Neuronal stem cell (in vitro differentiated cells): ENCODE measurements at regions not wholly inside any gene's neighbourhood (a gene's known extent, or its start where the extent isn't known, plus 50 kb on each side); places are given as distances from the start of the nearest gene placed in this dataset.
"Not testable (repeated sequence)": the region's sequence is repeated elsewhere in the genome, so short reads cannot be mapped to it uniquely, and the experiment has no call there.

Experiments
- DNase-seq: peaks from one replicate; pipeline ENCODE4 v3.0.0-alpha.2; 2013; ENCODE audit warnings: low spot score
- H2AFZ ChIP-seq: one replicate; pipeline ENCODE4 v1.6.1; 2013; ENCODE audit warnings: mild to moderate bottlenecking, low read length, inconsistent platforms
- H2AK5ac ChIP-seq: 2 replicates; pipeline ENCODE4 v1.6.1; 2013; ENCODE audit warnings: low read depth, mild to moderate bottlenecking, inconsistent platforms, low read length, moderate library complexity, mixed read lengths
- H2BK120ac ChIP-seq: 2 replicates; pipeline ENCODE4 v1.6.1; 2013; ENCODE audit warnings: low read depth, mild to moderate bottlenecking, inconsistent platforms, low read length, moderate library complexity, mixed read lengths
- H2BK12ac ChIP-seq: one replicate; pipeline ENCODE4 v1.6.1; 2013; ENCODE audit warnings: low read length, inconsistent platforms
- H2BK15ac ChIP-seq: 2 replicates; pipeline ENCODE4 v1.6.1; 2013; ENCODE audit warnings: mild to moderate bottlenecking, low read length, inconsistent platforms, mixed read lengths
- H2BK5ac ChIP-seq: one replicate; pipeline ENCODE4 v1.6.1; 2013; ENCODE audit warnings: inconsistent platforms, mild to moderate bottlenecking, low read length, moderate library complexity
- H3K14ac ChIP-seq: one replicate; pipeline ENCODE4 v1.6.1; 2013; ENCODE audit warnings: low read length, inconsistent platforms
- H3K18ac ChIP-seq: 2 replicates; pipeline ENCODE4 v1.6.1; 2013; ENCODE audit warnings: low read length, inconsistent platforms
- H3K23ac ChIP-seq: 2 replicates; pipeline ENCODE4 v1.6.1; 2013; ENCODE audit warnings: low read depth, mild to moderate bottlenecking, mixed read lengths, low read length, inconsistent platforms; ENCODE audit not compliant: poor library complexity
- H3K27ac ChIP-seq: replicated peaks from 3 replicates; pipeline ENCODE4 v1.5.1; 2013; ENCODE audit warnings: low read length, inconsistent platforms
- H3K27me3 ChIP-seq, 3 experiments: 2 replicates each; pipeline ENCODE4 v1.6.1; 2013; ENCODE audit warnings: low read length in 3 of 3, mild to moderate bottlenecking in 2 of 3, inconsistent platforms in 1 of 3, low read depth in 1 of 3, mixed read lengths in 1 of 3, moderate library complexity in 1 of 3; ENCODE audit not compliant: control insufficient read depth in 3 of 3, insufficient read depth in 3 of 3
- H3K36me3 ChIP-seq, 2 donors: replicated peaks in 1 of 2; 2 replicates each; pipeline ENCODE4 v1.6.1; 2013; ENCODE audit warnings: low read length in 2 of 2; ENCODE audit not compliant: control insufficient read depth in 2 of 2, insufficient read depth in 2 of 2
- H3K4ac ChIP-seq: 2 replicates; pipeline ENCODE4 v1.6.1; 2013; ENCODE audit warnings: inconsistent platforms, mild to moderate bottlenecking, low read length, moderate library complexity
- H3K4me1 ChIP-seq, 2 donors: 1 replicate in 1 of 2; 2 replicates in 1 of 2; pipeline ENCODE4 v1.6.1; 2013; ENCODE audit warnings: low read length in 2 of 2, low read depth in 1 of 2; ENCODE audit not compliant: control insufficient read depth in 2 of 2, insufficient read depth in 1 of 2
- H3K4me2 ChIP-seq: one replicate; pipeline ENCODE4 v1.6.1; 2013; ENCODE audit warnings: mild to moderate bottlenecking, low read length, inconsistent platforms; ENCODE audit not compliant: insufficient read depth, poor library complexity, severe bottlenecking
- H3K4me3 ChIP-seq, 2 donors: 2 replicates each; pipeline ENCODE4 v1.5.1; 2013; ENCODE audit warnings: low read length in 2 of 2, mild to moderate bottlenecking in 2 of 2, inconsistent platforms in 1 of 2, moderate library complexity in 1 of 2
- H3K79me1 ChIP-seq: one replicate; pipeline ENCODE4 v1.6.1; 2013; ENCODE audit warnings: low read depth, mild to moderate bottlenecking, inconsistent platforms, low read length, moderate library complexity
- H3K9ac ChIP-seq: one replicate; pipeline ENCODE4 v1.6.1; 2013; ENCODE audit warnings: mild to moderate bottlenecking, low read depth, low read length, inconsistent platforms; ENCODE audit not compliant: poor library complexity
- H3K9me3 ChIP-seq, 2 donors: replicated peaks in 1 of 2; 2 replicates each; pipeline versions ENCODE3 to v1.6.1; 2013; ENCODE audit warnings: low read length in 2 of 2, mild to moderate bottlenecking in 2 of 2, inconsistent platforms in 1 of 2, low read depth in 1 of 2, mixed read lengths in 1 of 2, moderate library complexity in 1 of 2; ENCODE audit not compliant: control insufficient read depth in 2 of 2, insufficient read depth in 1 of 2
- H4K8ac ChIP-seq: one replicate; pipeline ENCODE4 v1.6.1; 2013; ENCODE audit warnings: low read depth, mild to moderate bottlenecking, inconsistent platforms, low read length, moderate library complexity
- H4K91ac ChIP-seq: one replicate; pipeline ENCODE4 v1.6.1; 2013; ENCODE audit warnings: low read length, low read depth, mild to moderate bottlenecking, inconsistent platforms; ENCODE audit not compliant: poor library complexity
- WGBS, 2 donors: extraction: QIAGEN DNeasy Blood & Tissue Kit; methylation state at CpG; one replicate each; pipeline ENCODE4 v1.1.7; 2013; ENCODE audit warnings: missing lambda C conversion rate in 2 of 2, mixed read lengths in 1 of 2; ENCODE audit not compliant: insufficient read length in 2 of 2, insufficient replicate concordance in 1 of 2; ENCODE audit errors: extremely low coverage in 2 of 2; 5-methylcytosine and 5-hydroxymethylcytosine counted together

GRCh38 chr9:39559384-39559783 lies 203.9 kb downstream of the SPATA31A1 start:
- not testable (repeated sequence) for H3K4ac ChIP-seq

GRCh38 chr9:39566782-39567181 lies 211.3 kb downstream of the SPATA31A1 start:
- H3K4me3 ChIP-seq, H2BK12ac ChIP-seq, H4K91ac ChIP-seq, H3K18ac ChIP-seq, H3K4me2 ChIP-seq, H3K27ac ChIP-seq, H3K4ac ChIP-seq, H3K23ac ChIP-seq, H2BK15ac ChIP-seq, H3K4me1 ChIP-seq, H3K9ac ChIP-seq, H2AK5ac ChIP-seq, H2BK5ac ChIP-seq, H2BK120ac ChIP-seq, H3K14ac ChIP-seq, H4K8ac ChIP-seq, H3K27me3 ChIP-seq, H3K36me3 ChIP-seq, H3K79me1 ChIP-seq, H3K9me3 ChIP-seq, DNase-seq: not testable (repeated sequence)
- peak overlapping the region; percentile 60 for H2AFZ ChIP-seq
- WGBS, 2 donors = no CpG with 5 or more reads among the region's 6 CpGs

More at GRCh38 chr9:39559384-39559783, 203.9 kb downstream of the SPATA31A1 start:
- H4K91ac ChIP-seq, DNase-seq, H4K8ac ChIP-seq, H3K4me1 ChIP-seq, H2BK15ac ChIP-seq, H2BK5ac ChIP-seq, H3K4me3 ChIP-seq, H2BK12ac ChIP-seq, H2BK120ac ChIP-seq, H3K27me3 ChIP-seq, H3K14ac ChIP-seq, H2AFZ ChIP-seq, H3K36me3 ChIP-seq, H3K4me2 ChIP-seq, H2AK5ac ChIP-seq, H3K18ac ChIP-seq, H3K27ac ChIP-seq, H3K9ac ChIP-seq, H3K9me3 ChIP-seq, H3K79me1 ChIP-seq, H3K23ac ChIP-seq: not testable (repeated sequence)
- WGBS, 2 donors = no CpG with 5 or more reads among the region's 8 CpGs

GRCh38 chr9:39567396-39567795 lies 211.9 kb downstream of the SPATA31A1 start:
- WGBS, 2 donors = no CpG with 5 or more reads among the region's 1 CpG

GRCh38 chr9:39568900-39569299 lies 213.4 kb downstream of the SPATA31A1 start:
- H2BK120ac ChIP-seq, H4K91ac ChIP-seq, H3K9me3 ChIP-seq, H3K9ac ChIP-seq, H2BK5ac ChIP-seq, H2BK15ac ChIP-seq, H3K23ac ChIP-seq, H3K4me2 ChIP-seq, H3K36me3 ChIP-seq, H4K8ac ChIP-seq, H3K79me1 ChIP-seq, H3K18ac ChIP-seq, H3K4me3 ChIP-seq, H2BK12ac ChIP-seq, H3K14ac ChIP-seq, H3K27me3 ChIP-seq, H3K4me1 ChIP-seq, H2AFZ ChIP-seq, H3K27ac ChIP-seq, DNase-seq, H2AK5ac ChIP-seq, H3K4ac ChIP-seq: not testable (repeated sequence)
- WGBS, 2 donors = no CpG with 5 or more reads among the region's 2 CpGs

More at GRCh38 chr9:39567396-39567795, 211.9 kb downstream of the SPATA31A1 start:
- not testable (repeated sequence) for H2BK120ac ChIP-seq, H3K9me3 ChIP-seq, H3K79me1 ChIP-seq, H2BK12ac ChIP-seq, H3K23ac ChIP-seq, H3K4me3 ChIP-seq, H3K27ac ChIP-seq, H3K27me3 ChIP-seq, H3K9ac ChIP-seq, H3K36me3 ChIP-seq, H2BK15ac ChIP-seq, H3K4me1 ChIP-seq, H2BK5ac ChIP-seq, H4K91ac ChIP-seq, H3K14ac ChIP-seq, H2AFZ ChIP-seq, H3K4me2 ChIP-seq, DNase-seq, H2AK5ac ChIP-seq, H4K8ac ChIP-seq, H3K4ac ChIP-seq, H3K18ac ChIP-seq
